ENCODE measurements at regions not wholly inside any gene's neighbourhood (a gene's known extent, or its start where the extent isn't known, plus 50 kb on each side); places are given as distances from the start of the nearest gene placed in this dataset.
"Not testable (repeated sequence)": the region's sequence is repeated elsewhere in the genome, so short reads cannot be mapped to it uniquely, and the experiment has no call there.

DNA sequence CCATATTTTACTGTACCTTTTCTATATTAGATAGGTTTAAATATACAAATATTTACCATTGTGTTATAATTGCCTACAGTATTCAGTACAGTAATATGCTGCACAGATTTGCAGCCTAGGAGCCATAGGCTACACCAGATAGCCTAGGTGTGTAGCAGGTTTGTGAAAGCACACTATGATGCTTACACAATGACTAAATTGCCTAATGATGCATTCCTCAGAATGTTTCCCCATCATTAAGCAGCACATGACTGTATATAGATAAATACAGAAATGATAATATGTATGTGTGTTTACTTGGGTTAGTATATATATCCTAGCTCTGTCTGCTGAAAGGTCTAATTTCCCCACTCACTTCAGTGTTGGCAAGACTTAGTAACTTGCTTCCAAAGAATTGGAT, 65.8 kb downstream of the MYL3 start:
- Histone ChIP-seq H4K20me1 (no peaks in the 10 kb centered on the region), H3K9ac (no peak overlapping the region), H3K27ac (no peak overlapping the region), H3K4me1 (no peaks in the 10 kb centered on the region), H3K36me3 (no peaks in the 10 kb centered on the region), H3K4me3 (no peak overlapping the region), H3K9me3 (replicated peaks in 1 of 11) (peaks cover 5 to 15% (median 10%) of the 10 kb centered on the region in 11 experiments; a peak in 19 of 22 replicates), H3K27me3 (no peaks in the 10 kb centered on the region), H3K4me2 (no peak overlapping the region)
- TF ChIP-seq Cebpa-rat (IDR thresholded peaks at IDR 0.05) = no peak

DNA sequence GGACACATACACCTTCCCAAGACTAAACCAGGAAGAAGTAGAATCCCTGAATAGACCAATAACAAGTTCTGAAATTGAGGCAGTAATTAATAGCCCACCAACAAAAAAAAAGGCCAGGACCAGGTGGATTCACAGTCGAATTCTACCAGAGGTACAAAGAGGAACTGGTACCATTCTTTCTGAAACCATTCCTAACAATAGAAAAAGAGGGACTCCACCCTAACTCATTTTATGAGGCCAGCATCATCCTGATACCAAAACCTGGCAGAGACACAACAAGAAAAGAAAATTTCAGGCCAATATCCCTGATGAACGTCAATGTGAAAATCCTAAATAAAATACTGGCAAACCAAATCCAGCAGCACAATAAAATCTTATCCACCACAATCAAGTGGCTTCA, 69.9 kb downstream of the MYL3 start:
- not testable (repeated sequence) for H3K27ac ChIP-seq, H3K36me3 ChIP-seq, H3K4me2 ChIP-seq, H3K9ac ChIP-seq, H3K4me3 ChIP-seq, H3K27me3 ChIP-seq, H3K4me1 ChIP-seq, H4K20me1 ChIP-seq
- peaks cover 5 to 15% (median 10%) of the 10 kb centered on the region in 11 experiments; a peak in 19 of 22 replicates for H3K9me3 ChIP-seq (replicated peaks in 1 of 11)

DNA sequence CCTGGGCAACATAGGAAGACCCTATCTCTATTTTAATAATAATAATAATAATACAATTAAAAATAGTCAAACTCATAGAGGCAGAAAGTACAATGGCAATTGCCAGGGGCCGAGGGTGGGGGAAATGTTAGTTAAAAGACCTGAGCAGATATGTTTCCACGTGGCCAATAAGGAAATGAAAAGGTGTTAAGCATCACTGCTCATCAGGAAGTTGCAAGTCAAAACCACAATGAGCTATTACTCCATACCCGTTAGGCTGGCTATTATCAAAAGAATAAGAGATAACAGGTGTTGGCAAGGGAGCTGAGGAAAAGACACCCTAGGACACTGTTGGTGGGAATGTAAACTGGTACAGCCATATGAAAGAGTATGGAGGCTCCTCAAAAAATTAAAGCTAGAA, 60.4 kb upstream of the PRSS50 start:
- Histone ChIP-seq H3K4me2 (peak overlapping the region in 9 of 11 experiments; percentile 21 to 65 (median 44); a peak in 12 of 22 replicates), H3K4me1 (peaks cover 0 to 14% (median 11%) of the 10 kb centered on the region in 10 experiments; a peak in 13 of 20 replicates), H3K9me3 (replicated peaks in 1 of 11) (peaks cover 33 to 56% (median 41%) of the 10 kb centered on the region in 11 experiments), H3K36me3 (0 out of 22 replicates have a peak, but pooled peaks cover 0 to 4% (median 0%) of the 10 kb centered on the region in 11 experiments), H3K27me3 (no peaks in the 10 kb centered on the region), H4K20me1 (no peaks in the 10 kb centered on the region), H3K27ac (peak overlapping the region in 7 of 11 experiments; percentile 57 to 84 (median 76); a peak in 15 of 22 replicates), H3K9ac (peak overlapping the region in 4 of 11 experiments; percentile 14 to 45 (median 34); a peak in 4 of 22 replicates), H3K4me3 (no peak overlapping the region; a peak in 2 of 20 replicates)
- TF ChIP-seq Cebpa-rat (IDR thresholded peaks at IDR 0.05) = peak in 4 of 11 experiments; percentile 59 to 80 (median 66); a peak in 7 of 22 replicates

DNA sequence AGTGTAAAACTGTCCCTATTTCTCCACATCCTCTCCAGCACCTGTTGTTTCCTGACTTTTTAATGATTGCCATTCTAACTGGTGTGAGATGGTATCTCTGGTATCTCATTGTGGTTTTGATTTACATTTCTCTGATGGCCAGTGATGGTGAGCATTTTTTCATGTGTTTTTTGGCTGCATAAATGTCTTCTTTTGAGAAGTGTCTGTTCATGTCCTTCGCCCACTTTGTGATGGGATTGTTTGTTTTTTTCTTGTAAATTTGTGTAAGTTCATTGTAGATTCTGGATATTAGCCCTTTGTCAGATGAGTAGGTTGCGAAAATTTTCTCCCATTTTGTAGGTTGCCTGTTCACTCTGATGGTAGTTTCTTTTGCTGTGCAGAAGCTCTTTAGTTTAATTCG, 54.8 kb upstream of the PRSS50 start:
- H4K20me1 ChIP-seq, H3K9ac ChIP-seq, H3K36me3 ChIP-seq, H3K27ac ChIP-seq, H3K27me3 ChIP-seq, H3K4me3 ChIP-seq, H3K4me1 ChIP-seq, H3K4me2 ChIP-seq: not testable (repeated sequence)
- H3K9me3 ChIP-seq (replicated peaks in 1 of 11) = peaks cover 34 to 55% (median 47%) of the 10 kb centered on the region in 11 experiments

DNA sequence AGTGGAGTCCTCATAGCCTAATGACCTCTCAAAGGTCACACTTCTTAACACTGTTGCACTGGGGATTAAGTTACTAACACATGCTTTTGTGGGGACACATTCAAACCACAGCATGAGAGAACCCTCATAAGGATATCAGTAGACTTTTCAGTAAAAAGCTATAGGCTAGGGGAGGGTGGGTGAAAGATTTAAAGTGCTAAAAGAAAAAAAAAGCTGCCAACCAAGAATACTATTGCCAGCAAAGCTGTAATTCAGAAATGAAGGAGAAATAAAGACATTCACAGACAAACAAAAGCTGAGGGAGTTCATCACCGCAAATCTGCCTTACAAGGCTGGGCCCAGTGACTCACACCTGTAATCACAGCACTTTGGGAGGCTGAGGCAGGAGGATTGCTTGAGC, 50.4 kb upstream of the PRSS50 start:
- Histone ChIP-seq H3K9ac (no peak overlapping the region), H4K20me1 (no peaks in the 10 kb centered on the region), H3K9me3 (replicated peaks in 1 of 11) (peaks cover 62 to 84% (median 75%) of the 10 kb centered on the region in 11 experiments), H3K27me3 (no peaks in the 10 kb centered on the region), H3K4me1 (no peaks in the 10 kb centered on the region), H3K4me2 (no peak overlapping the region), H3K4me3 (no peak overlapping the region), H3K36me3 (peaks cover 0 to 4% (median 0%) of the 10 kb centered on the region in 11 experiments; a peak in 1 of 22 replicates), H3K27ac (no peak overlapping the region)
- no peak for TF ChIP-seq Cebpa-rat (IDR thresholded peaks at IDR 0.05)

Measured in BLaER1 treated with 17β-estradiol and CSF1 and Interleukin-3, amounts not matched to agents 10 nM and 100 nM (cell line).